ENCODE measurements at regions not wholly inside any gene's neighbourhood (a gene's known extent, or its start where the extent isn't known, plus 50 kb on each side); places are given as distances from the start of the nearest gene placed in this dataset.

DNA sequence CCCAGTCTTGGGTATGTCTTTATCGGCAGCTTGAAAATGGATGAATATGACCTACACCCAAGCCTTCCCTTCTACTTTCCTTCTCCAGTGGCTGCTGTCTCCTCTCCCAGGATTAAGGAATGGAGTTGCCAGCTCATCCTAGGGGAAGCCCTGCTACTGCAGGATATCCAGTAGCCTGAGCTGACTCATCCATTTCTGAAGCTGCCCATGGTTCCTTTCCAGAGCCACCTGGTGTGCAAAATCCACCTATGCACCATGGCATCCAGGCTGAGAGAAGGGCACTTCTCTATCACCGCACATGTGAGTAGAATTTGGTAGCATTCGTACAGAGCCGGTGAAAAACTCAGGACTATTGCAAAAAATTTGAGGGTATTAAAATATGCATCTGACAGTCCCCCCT lies 290.8 kb downstream of the YTHDC2 start:
- DNase-seq: no peak

DNA sequence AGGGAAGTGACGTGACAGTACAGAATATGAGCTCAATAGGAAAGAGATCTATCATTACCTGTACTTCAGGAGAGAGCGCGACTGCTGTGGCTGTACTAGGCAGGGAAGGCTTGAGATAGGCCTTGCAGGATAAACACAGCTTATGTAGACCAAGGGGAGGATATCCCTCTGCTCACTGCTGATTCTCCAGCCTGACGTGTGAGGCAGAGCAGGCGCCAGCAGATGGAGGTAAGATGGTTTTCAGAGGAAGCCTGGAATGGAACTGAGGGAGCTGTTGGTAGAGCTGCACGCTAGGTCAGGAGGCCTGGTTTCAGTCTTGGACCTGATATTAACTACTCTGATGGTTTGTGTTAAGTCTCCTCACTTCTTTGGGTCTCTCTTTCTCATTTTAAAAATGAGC lies 291.4 kb downstream of the YTHDC2 start:
- DNase-seq: no peak

DNA sequence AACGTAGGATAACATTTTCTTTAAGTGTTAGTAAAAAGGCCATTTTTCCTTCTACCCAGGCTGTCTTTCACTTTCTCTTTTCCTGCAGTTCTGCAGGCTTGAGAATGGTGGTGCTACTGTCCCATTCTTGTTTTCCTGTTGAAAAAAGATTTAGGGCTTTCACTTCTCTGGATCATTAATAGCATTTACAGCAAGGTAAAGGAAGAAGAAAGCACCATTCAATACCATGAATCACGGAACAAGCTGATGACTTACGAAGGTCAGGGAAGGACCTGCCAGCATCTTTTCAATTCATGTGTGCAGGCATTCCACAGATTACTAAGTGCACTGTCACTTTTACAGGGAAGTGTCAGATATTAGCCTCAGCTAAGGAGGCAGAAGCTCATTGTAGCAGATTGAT lies 292.8 kb downstream of the YTHDC2 start:
- DNase-seq: peak in 1 of 2 donors; percentile 34

DNA sequence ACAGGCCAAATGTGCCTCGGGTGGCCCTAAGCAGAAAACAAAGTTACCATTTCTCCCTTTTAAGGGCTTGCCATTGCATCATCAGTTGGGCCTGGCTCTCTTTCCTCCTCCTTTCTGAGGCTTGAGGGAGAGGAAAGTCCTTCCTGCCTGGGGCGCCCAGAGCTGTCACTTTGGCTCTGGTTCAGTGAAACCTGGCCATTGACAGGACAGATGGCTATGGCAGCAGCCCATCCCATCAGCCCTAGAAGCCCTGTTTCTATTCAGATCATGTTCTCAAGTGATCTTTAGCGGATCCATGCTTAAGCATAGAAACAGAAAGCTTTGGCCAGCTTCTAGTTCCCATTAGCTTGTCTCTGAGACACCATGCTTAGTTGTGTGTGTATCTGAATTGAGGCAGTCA lies 293.4 kb downstream of the YTHDC2 start:
- DNase-seq: peak in 1 of 2 donors; percentile 3

DNA sequence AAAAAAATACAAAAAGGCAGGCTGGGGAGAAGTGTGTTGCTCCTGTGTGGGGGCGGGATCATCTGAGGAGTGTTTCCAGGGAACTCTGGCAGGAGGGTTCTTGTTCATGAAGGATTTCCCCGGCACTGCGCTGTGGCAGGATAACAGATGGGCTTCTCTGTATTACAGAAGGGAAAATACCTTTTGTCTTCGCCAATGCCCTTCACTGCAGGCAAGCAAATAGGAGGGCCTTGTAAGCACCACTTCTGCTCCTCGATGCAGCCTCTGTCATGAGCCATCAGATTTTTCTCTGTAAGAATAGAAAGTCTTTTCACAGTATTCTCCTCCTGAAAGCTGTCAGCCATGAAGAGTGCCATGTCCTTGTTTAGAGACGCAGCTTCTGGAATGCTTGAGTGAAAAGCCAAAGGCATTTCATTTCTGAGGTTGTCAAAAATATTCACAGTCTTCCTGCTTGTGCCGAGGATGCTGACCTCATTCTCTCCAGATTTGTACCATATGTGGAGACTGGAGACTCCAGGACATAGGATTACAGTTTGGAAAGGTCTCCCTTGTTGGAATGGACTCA lies 294.0 kb downstream of the YTHDC2 start:
- peak; percentile 5 to 50 for DNase-seq

DNA sequence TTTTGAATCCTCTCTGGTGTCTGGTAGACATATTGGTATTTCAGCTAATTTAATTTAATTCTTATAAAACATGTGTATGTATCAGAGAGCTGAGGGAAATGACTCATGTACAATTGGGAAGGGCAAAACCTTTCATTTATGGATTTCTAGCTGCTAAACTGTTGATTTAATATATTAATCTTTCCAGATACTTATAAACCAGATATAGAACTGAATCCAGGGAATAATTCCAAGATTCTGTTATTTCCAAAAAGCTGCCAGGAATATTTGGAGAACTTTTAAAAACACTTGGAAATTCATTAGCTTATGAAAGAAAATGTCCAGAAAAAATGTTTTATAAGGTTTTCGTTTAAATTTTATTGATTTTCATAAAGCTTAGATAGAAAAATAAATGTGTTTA lies 295.5 kb downstream of the YTHDC2 start:
- DNase-seq: no peak

DNA sequence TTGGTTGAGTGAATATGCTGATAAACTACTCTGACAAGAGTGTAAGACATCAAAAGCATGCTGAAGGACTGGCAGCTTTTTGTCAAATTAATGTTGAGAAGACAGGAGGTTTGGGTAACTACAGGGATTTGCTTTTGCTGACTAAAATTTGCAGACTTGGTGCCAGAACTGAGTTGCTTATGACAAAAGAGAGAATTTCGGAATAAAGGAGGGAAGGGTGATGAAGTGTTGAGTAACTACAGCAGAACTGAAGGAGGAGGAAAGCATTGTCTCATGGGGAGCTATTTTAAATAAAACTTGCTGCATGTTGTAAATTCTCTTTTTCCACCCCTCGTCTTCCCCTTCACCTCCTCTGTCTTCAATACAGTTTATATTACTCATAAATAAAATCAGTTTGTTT lies 296.1 kb downstream of the YTHDC2 start:
- DNase-seq: no peak

DNA sequence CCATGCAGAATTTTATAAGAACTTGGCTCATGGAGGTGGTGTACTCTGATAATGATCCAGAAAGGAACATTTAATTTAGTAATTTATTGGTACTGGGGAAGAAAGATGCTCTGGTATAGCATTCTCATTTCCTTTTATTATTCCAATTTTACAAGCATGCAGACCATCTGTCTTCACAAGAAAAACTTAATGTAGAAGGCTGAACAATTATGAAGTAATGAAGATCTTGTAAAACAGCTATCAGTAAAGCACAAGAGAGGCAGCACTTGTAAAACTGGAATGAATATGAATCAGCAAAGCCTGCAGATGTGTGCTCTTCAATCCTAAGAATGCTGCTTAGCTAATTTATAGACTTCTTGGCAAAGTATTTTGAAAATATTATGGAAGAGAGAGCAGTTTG lies 300.0 kb downstream of the YTHDC2 start:
- DNase-seq: peak in 1 of 2 donors; percentile 0

DNA sequence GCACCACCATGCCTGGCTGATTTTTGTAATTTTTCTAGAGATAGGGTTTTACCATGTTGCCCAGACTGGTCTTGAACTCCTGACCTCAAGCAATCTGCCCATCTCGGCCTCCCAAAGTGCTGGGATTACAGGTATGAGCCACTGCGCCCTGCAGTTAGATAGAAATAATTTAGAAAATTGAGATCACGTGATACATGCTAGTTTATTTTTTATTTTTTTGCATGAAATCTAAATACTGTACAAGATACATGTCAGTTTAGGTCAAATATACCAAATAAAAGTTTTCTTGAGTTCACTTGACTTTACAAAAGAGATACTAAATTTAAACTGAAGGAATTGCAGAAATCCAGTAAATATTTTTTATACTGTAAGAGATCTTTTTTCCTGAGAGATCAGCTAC lies 304.2 kb downstream of the YTHDC2 start:
- no peak for DNase-seq

DNA sequence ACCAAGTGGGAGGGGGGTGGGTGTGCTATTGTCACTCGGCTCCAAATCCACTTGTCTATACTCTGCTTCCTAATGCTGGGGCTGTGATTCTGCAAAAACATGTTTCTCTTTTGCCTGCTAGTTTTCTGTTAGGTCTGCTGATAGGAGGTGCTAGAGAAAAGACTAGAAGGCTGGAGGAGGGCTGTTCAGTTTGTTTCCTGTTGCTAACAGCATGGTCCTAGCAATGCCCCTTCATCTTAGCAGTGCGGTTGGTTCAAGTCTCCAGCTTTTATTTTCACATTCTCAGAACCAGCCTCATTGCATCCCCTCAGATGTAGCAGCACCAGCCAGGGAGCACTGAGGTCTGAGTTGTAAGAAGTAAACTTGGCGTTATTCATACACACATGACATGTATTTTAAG lies 310.2 kb downstream of the YTHDC2 start:
- no peak for DNase-seq

DNA sequence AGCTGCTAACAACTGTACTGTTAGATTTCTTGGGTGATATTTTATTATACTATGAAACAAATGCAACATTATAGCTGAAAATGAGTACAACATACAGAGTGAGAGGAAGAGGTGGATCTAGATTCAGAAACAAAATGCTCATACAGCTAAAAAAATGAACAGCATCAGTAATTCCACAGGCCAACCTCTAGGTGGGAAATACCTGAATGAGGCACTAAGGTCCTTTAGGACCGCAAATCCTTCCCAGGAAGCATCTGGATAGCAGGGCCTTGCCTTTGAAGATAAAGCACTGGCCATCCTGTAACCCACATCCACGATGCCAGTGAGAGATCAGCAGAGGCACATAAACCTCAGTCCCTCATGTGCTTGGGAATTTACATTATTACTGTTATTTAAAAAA lies 310.8 kb downstream of the YTHDC2 start:
- DNase-seq: no peak

DNA sequence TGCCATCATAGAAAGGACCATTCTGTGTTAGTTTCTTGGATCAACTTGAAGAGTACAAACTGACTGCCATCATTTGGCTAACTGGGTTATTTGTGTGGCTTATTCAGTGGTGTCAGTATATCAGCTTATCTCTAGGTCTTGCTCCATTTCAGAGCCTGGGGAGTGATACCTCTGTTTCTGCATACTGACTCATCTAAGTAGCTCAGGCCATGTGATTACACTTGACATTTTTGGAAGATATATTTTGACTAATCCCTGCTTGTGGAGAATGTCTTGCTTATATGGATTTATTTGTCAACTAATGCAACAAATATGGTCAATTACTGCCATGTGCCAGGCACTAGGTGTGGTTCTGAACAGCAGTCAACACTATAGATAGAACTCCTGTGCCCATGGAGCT lies 311.7 kb downstream of the YTHDC2 start:
- no peak for DNase-seq

DNA sequence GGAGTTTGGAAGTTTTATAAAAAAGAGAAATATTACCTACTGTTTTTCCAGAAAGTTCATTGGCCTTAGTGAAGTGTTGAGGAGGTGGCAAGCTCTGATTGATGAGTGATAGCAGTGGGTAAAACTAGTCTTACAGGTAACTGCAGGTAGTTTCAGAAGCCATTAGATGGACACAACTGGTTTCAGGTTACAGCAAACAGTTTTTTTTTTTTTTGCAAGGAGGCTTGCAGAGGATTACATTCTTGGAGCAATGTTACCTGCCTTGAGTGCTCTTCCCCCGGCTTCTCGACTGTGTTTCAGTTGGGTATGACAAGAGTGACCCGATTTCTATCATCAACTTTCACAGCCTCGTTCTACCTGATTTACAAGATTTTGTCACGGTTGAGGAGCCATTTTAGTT lies 333.4 kb downstream of the YTHDC2 start:
- DNase-seq: no peak

DNA sequence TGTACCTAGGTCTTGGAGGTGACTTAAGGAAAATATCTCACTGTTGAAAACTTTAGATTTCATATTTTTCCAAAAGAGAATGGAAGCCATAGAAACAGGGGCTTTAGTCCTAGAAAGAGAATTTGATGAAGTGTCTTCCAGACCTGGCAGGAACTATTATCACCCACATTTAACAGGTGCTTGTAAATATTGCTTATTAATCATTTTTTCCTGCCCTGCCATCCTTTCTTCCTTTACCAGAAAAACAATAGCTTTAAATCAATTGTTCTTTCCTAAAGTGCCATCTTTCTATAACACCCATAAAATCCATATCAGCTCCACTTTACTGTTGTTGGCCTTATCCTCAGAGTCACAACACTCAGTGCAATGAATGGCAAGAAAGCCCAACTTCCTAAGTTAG lies 350.9 kb downstream of the YTHDC2 start:
- no peak for DNase-seq

DNA sequence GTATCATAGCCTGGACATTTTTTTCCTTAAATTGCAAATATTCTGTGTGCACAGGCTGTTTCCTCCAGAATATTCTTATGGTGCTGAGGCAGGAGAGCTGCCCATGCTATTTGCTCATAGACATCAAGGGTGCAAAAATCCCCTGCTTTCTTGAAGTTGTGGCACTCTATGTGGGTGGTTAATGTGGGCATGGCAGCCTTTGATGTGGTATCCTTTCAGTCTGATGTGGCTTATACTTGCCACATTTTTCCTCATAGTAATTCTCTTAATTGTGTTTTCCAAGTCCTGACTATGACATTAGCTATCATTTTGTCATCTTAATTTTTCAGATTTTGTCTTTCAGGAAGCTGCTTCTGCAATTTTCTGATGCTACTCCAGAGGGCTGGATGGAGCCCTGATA lies 353.3 kb downstream of the YTHDC2 start:
- no peak for DNase-seq

DNA sequence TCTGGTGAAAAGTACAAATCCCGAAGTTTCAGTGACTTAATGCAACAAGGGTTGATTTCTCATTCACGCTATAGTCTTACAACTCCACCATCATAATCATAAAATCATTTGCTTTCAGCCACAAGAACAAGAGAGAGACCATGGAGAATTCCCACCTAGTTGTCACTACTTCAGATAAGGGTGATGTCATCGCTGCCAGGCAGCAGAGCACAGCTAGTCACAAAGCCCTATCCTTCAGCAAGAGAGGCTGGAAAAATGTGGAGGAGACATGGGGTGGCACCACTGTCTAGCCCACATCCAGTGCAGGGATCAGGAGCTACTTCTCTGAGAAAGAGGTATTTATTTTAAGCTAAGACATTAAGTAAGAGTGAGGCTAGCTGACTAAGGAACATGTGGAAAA lies 356.1 kb downstream of the YTHDC2 start:
- no peak for DNase-seq

DNA sequence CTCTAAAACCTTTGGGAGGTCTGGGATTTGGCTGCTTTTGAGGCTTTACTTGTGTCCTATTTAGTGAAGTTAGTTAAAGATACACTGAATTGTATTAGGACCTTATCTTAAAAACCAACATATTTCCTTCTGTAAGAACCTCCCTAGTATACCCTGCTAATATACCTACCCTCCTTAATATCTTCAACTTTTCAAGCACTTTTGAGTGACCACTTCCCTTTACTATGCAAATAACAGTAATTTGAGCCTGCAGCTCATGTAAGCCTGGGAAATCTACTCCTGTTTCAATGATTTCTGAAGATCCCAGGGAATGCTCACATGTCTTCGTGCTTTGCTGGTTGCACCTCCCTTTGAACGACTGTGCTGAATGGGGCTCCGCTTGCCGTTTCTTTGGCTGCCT lies 358.5 kb downstream of the YTHDC2 start:
- DNase-seq: no peak

DNA sequence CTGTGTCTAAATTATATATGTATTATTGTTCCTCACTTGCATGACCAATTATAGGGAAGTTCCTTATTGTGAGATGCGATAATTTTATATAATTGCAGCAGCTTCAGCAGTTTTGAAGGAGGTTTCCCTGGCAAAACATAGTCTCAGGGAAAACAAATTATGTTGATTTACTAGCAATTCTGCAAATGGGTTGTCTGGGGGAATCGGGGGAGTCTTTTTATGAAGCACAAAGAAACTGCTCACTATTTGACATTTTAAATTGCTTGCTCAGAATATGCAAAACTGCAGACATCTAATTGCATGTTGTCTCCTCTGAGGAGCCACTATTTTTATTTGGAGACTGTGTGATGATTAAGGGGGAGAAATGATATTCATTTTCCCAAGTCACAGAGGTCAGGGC lies 361.6 kb downstream of the YTHDC2 start:
- no peak for DNase-seq

DNA sequence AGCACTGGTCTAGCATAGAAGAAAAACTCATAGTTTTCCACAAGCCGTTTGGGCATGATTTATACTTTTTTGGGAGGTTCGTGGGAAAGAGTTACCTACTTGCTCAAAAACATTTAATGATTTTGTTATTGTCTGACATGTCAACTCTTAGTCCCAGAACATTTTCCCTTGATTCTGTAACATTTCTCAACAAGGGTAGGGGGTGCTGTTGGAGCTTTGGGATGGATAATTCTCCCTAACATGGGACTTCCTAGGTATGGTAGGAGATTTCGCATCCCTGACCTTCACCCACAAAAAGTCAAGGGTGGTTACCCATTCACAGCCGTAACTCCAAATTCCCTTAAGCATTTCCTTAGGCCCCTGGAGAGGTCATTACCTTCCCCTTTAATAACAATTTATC lies 378.0 kb downstream of the YTHDC2 start:
- DNase-seq: no peak

DNA sequence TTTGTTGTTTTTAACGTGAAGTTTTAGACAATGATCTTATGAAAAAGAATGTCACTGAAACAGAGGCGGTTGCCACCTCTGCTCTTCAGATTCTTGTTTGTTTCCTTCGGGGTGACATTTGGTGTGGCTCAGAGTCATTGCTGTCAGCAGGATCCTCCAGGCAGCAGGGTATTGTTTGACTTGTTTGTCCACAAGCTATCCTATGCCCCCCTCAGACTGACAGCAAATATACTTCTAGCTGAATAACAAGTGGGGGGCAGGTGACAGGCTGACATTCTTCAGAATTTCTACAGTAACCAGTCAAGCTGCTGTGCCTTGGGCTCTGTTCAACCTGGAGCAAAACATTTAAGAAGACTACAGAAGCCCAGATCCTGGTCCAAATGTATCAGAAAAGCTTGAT lies 383.3 kb downstream of the YTHDC2 start:
- DNase-seq: no peak

DNA sequence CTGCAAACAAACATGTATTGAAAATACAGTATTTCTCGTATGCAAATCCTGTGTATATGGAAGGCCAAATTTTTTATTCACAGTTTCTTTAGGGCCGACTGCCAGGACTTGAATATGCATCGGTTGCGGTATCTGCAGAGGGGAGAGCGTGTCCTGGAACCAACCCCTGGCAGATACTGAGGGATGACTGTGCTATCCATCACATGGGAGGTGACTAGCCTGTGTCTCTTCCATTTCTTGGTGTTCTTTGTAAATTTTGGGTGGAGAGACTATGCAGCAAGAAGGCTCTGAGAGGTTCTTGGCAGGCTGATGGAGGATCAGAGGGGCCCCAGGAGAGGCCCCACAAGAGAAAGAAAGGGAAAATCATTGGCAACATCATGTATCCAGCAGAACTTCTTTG lies 384.3 kb downstream of the YTHDC2 start:
- no peak for DNase-seq

DNA sequence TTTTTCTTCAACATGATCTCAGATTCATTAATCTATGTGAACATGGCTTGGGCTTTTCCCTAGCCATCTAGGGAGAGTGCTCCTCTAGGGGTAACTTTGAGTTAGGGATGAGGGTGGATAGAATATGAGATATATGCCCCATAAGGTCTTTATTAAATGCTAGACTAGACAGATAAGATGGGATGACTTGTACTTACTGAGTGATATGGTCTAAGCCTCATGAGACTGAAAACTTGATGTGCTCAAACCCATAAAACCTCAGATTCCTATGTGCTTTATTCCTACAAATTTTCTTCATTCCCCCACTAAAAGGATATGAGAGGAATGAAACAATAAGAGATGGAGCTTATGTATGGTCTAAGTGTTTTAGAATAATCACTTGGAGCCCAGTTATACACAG lies 386.6 kb downstream of the YTHDC2 start:
- no peak for DNase-seq

DNA sequence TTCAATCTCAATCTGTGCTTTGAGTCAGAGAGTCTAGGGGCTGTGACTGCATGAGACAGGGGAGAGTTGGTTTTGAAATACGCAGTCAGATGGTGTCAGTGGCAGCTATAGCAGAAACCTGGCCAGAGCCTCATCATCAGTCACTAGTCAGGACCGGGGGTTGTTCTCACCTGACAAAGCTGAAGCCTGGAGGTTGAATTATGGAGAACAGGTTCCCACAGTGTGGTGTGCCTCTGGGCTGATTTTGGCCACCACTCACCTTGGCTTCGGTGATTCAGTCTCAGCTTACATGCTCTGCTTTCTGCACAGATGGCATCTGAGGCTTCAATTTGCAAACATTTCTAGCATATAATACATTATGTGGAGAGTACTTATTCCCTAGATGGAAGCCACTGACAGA lies 387.3 kb downstream of the YTHDC2 start:
- DNase-seq: no peak

DNA sequence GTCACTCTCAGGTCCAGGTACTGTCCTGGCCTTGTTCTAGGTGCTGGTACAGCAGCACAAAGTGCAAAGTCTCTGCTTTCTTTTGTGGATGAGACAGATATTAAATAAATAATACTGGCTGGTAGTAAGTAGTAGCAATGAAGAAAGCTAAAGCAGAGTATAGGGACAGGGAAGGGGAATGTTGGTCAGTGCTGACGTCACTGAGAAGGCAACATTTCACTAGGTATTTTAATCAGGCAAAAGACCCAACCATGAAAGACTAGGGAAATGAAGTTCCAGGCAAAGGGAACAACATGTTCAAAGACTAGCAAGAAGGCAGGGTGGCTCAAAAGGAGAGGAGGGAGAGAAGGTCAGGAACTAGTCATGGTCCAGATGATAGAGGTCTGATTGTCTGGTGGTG lies 388.2 kb downstream of the YTHDC2 start:
- no peak for DNase-seq

DNA sequence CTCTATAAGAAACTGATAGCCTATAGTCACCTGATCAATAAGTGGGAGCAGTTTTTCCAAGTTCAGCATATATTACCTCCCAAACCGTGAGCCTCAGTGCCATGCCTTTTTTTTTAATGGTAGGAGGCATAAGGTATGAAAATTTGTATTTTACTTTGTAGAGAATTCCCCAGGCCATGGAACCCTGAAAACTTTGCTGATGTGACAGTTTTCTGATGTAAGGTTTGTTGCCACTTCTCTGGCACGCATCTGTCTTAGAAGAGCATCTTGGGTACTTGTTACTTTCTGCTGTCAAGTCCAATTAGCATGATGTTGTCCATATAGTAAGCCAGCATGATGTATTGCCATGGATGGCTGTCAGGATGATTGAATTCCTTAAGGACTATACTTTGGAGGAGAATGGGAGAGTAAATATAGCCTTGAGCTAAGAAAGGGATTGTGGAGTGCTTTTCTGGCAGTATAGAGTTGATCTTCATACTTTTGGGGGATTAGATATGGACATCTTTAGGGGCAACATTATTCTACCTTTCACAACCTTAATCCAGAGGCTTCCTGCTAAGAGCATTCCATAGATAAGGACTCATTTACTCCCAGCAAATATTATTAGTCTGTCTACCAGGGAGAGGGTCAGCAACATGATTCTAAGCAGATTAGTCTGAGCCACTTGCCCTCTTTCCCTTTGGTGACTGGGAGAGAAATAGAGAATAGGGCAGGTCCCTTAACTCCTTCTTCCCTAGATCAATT lies 389.6 kb downstream of the YTHDC2 start:
- DNase-seq: no peak

All from hippocampal formation (tissue), 2 donors.